ENCODE measurements at regions not wholly inside any gene's neighbourhood (a gene's known extent, or its start where the extent isn't known, plus 50 kb on each side); places are given as distances from the start of the nearest gene placed in this dataset.

DNA sequence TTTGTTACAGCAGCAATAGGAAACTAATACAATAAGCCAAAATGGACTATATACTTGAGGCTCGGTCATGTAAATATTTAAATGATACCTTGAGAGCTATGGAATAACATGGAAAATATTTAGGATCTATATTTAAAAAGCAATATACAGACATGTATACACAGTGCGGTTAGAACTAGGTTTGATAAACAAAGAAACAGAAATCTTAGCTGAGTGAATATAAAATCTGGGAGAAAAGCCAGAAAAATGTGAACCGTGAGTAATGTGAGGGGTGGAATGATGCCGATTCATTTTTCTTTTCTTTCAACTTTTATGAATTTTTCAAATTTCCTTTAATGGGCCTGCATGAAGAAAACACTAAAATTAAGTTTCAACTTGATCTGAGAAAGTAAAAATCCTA is 104.1 kb downstream of the ATXN3L start:
- TF ChIP-seq, protein P1, sequence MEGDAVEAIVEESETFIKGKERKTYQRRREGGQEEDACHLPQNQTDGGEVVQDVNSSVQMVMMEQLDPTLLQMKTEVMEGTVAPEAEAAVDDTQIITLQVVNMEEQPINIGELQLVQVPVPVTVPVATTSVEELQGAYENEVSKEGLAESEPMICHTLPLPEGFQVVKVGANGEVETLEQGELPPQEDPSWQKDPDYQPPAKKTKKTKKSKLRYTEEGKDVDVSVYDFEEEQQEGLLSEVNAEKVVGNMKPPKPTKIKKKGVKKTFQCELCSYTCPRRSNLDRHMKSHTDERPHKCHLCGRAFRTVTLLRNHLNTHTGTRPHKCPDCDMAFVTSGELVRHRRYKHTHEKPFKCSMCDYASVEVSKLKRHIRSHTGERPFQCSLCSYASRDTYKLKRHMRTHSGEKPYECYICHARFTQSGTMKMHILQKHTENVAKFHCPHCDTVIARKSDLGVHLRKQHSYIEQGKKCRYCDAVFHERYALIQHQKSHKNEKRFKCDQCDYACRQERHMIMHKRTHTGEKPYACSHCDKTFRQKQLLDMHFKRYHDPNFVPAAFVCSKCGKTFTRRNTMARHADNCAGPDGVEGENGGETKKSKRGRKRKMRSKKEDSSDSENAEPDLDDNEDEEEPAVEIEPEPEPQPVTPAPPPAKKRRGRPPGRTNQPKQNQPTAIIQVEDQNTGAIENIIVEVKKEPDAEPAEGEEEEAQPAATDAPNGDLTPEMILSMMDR (conservative IDR thresholded peaks at IDR 0.05): no peak
- TF ChIP-seq ZFX (IDR thresholded peaks at IDR 0.05): no peak
